Fibroblast of villous mesenchyme (primary cell): ENCODE measurements at regions not wholly inside any gene's neighbourhood (a gene's known extent, or its start where the extent isn't known, plus 50 kb on each side); places are given as distances from the start of the nearest gene placed in this dataset.
A peak's percentile ranks its signal among the peaks of the same experiment; 100 is the strongest.

Experiments used
- DNase-seq: peaks from one replicate; pipeline ENCODE4 v3.0.0-alpha.2; 2010; ENCODE audit warnings: low read depth
- H3K4me3 ChIP-seq: 2 replicates; pipeline ENCODE4 v1.5.1; 2011; ENCODE audit warnings: low read depth, mild to moderate bottlenecking, low read length
- TF ChIP-seq, protein P1 (sequence below): IDR thresholded peaks from 2 replicates; pipeline ENCODE4 v1.5.1; 2012; ENCODE audit warnings: low read depth, mild to moderate bottlenecking, low read length; ENCODE audit not compliant: insufficient read depth

DNA sequence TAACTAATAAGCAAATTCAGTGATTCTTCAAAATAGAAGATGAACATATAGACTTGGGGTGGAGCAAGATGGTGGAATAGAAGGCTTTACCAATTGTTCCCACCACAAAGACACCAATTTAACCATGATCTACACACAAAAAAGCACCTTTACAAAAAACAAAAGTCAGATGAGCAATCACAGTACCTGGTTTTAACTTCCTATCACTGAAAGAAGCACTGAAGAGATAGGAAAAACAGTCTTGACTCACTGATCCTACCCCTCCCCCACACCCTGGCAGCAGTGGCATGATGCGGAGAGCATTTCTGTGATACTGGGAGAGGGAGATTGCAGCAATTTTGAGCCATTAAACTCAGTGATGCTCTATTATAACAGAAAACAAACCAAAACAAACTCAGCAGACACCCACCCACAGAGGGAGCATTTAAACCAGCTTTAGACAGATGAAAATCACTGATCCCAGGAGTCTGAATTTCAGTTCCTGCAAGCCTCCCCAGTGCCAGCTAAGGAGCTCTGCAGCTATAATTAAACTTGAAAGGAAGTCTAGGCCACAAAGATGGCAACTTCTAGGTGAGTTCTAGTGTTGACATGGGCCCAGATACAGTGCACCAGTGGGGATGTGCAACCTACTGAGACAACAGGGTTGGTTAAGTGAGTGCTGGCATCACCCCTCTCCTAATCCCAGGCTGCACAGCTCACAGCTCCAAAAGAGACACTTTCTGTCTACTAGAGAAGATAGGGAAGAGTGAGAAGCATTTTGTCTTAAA is 161.8 kb upstream of the GRIA4 start:
- TF ChIP-seq, protein P1, sequence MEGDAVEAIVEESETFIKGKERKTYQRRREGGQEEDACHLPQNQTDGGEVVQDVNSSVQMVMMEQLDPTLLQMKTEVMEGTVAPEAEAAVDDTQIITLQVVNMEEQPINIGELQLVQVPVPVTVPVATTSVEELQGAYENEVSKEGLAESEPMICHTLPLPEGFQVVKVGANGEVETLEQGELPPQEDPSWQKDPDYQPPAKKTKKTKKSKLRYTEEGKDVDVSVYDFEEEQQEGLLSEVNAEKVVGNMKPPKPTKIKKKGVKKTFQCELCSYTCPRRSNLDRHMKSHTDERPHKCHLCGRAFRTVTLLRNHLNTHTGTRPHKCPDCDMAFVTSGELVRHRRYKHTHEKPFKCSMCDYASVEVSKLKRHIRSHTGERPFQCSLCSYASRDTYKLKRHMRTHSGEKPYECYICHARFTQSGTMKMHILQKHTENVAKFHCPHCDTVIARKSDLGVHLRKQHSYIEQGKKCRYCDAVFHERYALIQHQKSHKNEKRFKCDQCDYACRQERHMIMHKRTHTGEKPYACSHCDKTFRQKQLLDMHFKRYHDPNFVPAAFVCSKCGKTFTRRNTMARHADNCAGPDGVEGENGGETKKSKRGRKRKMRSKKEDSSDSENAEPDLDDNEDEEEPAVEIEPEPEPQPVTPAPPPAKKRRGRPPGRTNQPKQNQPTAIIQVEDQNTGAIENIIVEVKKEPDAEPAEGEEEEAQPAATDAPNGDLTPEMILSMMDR, result no peak
- H3K4me3 ChIP-seq, result no peak overlapping the region
- no peak for DNase-seq

GRCh38 chr11:105443623-105444022 is 166.2 kb upstream of the GRIA4 start:
- TF ChIP-seq, protein P1, result no peak
- DNase-seq, result no peak
- H3K4me3 ChIP-seq, result no peak overlapping the region

DNA sequence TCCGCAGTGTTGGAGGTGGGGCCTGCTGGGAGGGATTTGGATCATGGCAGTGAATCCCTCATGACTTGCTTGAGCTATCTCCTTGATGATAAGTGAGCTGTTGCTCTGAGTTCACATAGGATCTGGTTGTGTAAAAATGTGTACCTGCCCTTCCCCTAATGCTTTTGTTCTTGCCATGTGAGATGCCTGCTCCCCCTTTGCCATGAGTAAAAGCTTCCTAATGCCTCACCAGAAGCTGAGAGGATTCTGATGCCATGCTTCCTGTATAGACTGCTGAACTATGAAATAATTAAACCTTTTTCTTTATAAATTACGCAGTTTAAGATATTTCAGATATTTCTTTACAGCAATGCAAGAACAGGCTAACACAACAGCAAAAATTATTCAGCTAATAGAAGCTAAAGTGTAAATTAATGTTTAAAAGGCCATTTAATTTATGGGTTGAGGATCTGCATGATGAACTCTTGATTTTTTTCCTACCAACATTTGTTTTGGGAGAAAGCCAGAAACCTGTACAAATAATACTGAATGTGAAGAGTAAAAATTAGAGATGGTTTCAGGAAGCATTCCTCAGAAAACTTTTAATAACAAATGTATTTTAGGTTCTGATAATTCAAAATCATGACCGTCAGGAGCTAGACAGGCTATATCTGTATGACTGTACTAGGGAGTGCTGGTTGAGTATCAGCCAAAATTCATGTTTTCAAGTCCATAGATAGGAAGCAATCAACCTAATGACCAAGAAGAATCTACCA is 177.5 kb upstream of the GRIA4 start:
- TF ChIP-seq, protein P1, result no peak
- no peak overlapping the region for H3K4me3 ChIP-seq
- no peak for DNase-seq

DNA sequence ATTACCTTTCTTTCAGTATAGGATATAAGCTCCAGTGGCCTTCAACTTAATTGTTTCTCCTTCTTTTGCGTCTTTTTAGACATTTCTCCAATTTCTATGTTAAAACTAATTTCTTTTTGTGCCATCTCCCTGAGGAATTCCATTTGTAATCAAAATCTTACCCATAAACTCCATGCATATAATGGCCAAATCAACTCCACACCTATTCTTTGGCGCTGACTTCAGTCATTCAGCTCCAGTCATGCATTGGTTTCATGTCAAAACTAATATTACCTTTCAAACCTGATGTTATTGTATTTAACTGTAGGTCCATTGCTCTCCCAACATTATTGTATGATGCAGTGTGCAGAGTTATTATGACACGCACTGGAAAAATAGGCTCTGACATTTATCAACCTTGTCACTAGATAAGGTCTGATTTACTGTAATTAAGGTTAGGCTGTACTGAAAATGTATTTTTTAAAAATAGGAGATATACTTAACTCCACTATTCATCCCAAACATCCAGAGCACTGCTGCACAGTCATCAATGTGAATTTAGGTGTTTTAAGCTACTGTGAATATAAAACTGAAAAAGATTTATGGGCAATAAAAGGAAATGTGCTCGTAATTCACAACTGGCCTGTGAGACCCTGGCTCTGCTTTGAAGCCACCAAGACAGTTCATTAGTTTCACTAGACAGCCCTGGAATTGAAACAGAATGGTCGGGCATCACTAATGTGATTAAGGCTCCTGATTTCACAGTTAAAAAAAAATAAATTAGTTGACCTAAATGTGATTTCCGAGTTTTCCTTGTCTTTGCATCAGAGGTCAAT is 180.6 kb upstream of the GRIA4 start:
- TF ChIP-seq, protein P1, result no peak
- DNase-seq, result no peak
- H3K4me3 ChIP-seq, result no peak overlapping the region

DNA sequence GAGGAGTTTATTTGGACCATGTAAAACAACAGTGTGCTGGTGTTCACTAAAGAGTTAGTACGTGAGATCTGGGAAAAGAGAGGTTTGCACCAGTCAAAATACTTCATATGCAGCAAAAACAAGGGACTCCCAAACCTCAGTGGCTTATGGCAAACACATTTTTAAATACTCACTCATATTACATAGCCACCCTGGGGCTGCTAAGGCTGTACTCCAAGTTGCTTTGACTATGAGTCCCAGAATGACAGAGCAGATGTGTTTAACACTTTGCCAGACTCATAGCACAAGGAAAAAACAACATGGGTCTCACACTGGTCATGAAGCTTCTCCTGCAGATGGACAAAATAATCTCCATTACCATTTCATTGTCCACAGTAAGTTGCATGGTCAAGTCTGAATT is 202.8 kb upstream of the GRIA4 start:
- TF ChIP-seq, protein P1, result no peak
- peak; percentile 5 for DNase-seq
- no peak overlapping the region for H3K4me3 ChIP-seq

- no peak for DNase-seq
- H3K4me3 ChIP-seq, result no peak overlapping the region
- TF ChIP-seq, protein P1, result no peak
Observed at GRCh38 chr11:105401269-105401809, 208.5 kb upstream of the GRIA4 start.
